Breast epithelium (tissue), 4 donors: ENCODE measurements at regions not wholly inside any gene's neighbourhood (a gene's known extent, or its start where the extent isn't known, plus 50 kb on each side); places are given as distances from the start of the nearest gene placed in this dataset.

Experiments
- DNase-seq, 2 donors: peaks; one replicate each; pipeline ENCODE4 v3.0.0-alpha.2; 2019; ENCODE audit warnings: low spot score in 2 of 2
- H3K27ac ChIP-seq, 2 donors: fragments of 200-600 bp; sonication (generic) in 1 of 2; one replicate each; pipeline ENCODE4 v1.5.1; 2016 to 2019; ENCODE audit warnings: mild to moderate bottlenecking in 1 of 2
- H3K27me3 ChIP-seq, 2 donors: fragments of 200-600 bp; sonication (generic) in 1 of 2; one replicate each; pipeline versions ENCODE4 v1.5.1 to v1.6.0; 2017 to 2019; ENCODE audit warnings: control low read depth in 1 of 2, mild to moderate bottlenecking in 1 of 2
- H3K36me3 ChIP-seq: fragments of 200-600 bp; one replicate; pipeline ENCODE4 v1.5.1; 2019
- H3K4me1 ChIP-seq, 2 donors: fragments of 200-600 bp; sonication (generic); one replicate each; pipeline ENCODE4 v1.5.1; 2016 to 2019; ENCODE audit warnings: control low read depth in 1 of 2
- H3K4me3 ChIP-seq, 3 donors: fragments of 200-600 bp; sonication (generic); 1 replicate in 2 of 3; 2 replicates in 1 of 3; pipeline ENCODE4 v1.5.1; 2016 to 2019; ENCODE audit warnings: mild to moderate bottlenecking in 3 of 3, moderate library complexity in 2 of 3
- H3K9me3 ChIP-seq, 2 donors: fragments of 200-600 bp; sonication (generic) in 1 of 2; one replicate each; pipeline ENCODE4 v1.5.1; 2016 to 2019; ENCODE audit warnings: control low read depth in 1 of 2
- POLR2A ChIP-seq: fragments of 450-650 bp; IDR thresholded peaks from one replicate; pipeline ENCODE4 v1.6.1; 2016; ENCODE audit warnings: antibody characterized with exemption, mild to moderate bottlenecking, moderate library complexity
- POLR2AphosphoS5 ChIP-seq, 3 donors: sonication (generic); formaldehyde crosslinking; IDR thresholded peaks; one replicate each; pipeline ENCODE4 v1.6.1; 2017; ENCODE audit warnings: antibody characterized with exemption in 3 of 3
- intact Hi-C: fragments of 100-400 bp; cut with DNase I; formaldehyde crosslinking; loops from one replicate; pipeline ENCODE4 v1.15.1; 2023; ENCODE audit warnings: low total_unique reads
- TF ChIP-seq, protein P1 (sequence below), 3 donors: fragments of 450-650 bp; IDR thresholded peaks; one replicate each; pipeline ENCODE4 v1.5.1; 2016 to 2017; ENCODE audit warnings: antibody characterized with exemption in 3 of 3, mild to moderate bottlenecking in 3 of 3, moderate library complexity in 3 of 3

DNA sequence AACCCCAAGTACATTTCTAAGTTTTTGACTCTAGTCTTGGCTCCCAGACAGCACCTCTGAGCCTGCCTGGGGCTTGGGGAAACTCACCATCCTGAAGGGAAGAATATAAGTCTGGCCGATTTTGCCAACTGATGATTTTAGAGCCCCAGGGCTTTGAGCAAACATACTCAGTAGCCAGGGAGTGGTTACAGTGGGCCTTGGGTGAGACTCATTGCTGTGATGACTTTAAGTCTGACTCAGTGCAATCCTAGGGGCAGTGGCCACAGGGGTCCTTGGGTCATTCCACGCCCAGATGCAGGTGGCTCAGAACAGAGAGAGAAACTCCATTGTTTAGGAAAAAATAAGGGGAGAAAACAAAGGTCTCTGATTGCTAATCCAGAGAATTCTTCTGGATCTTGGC is 312.0 kb upstream of the EDIL3 start:
- Histone ChIP-seq H3K36me3 (no peaks in the 10 kb centered on the region), H3K27ac (no peak overlapping the region), H3K4me1 (no peaks in the 10 kb centered on the region), H3K27me3 (no peaks in the 10 kb centered on the region), H3K9me3 (peaks cover 4 to 21% of the 10 kb centered on the region in 2 donors), H3K4me3 (no peak overlapping the region)
- no peak for DNase-seq
- intact Hi-C loops = loop anchor here (10.0 kb wide), 1 partner anchor 412 kb away; no protein-coding TSS in a partner anchor
- no peak for TF ChIP-seq POLR2A

DNA sequence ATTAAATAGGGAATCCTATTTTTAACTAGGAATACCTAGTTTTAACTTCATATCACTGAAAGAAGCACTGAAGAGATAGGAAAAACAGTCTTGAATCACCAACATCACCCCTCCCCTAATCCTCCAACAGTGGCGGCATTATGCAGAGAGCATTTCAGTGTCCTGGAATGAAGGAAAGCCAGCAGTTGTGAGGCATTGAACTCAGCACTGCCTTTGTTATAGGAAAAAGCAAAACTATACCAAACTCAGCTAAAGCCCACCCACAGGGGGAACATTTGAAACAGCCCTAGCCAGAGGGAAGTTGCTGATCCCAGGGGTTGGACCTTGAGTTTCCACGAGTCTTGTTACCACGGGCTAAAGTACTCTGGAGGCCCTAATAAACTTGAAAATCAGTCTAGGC is 310.6 kb upstream of the EDIL3 start:
- Histone ChIP-seq H3K4me1 (no peaks in the 10 kb centered on the region), H3K36me3 (no peaks in the 10 kb centered on the region)
- TF ChIP-seq POLR2A = no peak
- TF ChIP-seq, protein P1, sequence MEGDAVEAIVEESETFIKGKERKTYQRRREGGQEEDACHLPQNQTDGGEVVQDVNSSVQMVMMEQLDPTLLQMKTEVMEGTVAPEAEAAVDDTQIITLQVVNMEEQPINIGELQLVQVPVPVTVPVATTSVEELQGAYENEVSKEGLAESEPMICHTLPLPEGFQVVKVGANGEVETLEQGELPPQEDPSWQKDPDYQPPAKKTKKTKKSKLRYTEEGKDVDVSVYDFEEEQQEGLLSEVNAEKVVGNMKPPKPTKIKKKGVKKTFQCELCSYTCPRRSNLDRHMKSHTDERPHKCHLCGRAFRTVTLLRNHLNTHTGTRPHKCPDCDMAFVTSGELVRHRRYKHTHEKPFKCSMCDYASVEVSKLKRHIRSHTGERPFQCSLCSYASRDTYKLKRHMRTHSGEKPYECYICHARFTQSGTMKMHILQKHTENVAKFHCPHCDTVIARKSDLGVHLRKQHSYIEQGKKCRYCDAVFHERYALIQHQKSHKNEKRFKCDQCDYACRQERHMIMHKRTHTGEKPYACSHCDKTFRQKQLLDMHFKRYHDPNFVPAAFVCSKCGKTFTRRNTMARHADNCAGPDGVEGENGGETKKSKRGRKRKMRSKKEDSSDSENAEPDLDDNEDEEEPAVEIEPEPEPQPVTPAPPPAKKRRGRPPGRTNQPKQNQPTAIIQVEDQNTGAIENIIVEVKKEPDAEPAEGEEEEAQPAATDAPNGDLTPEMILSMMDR (IDR thresholded peaks at IDR 0.05) = no peak
- TF ChIP-seq POLR2AphosphoS5 (IDR thresholded peaks at IDR 0.05) = no peak

GRCh38 chr5:84693256-84693655 is 308.6 kb upstream of the EDIL3 start:
- DNase-seq = no peak
- intact Hi-C loops = loop anchor here (10.0 kb wide), 1 partner anchor 408 kb away; no protein-coding TSS in a partner anchor

More for the DNA sequence above, 310.6 kb upstream of the EDIL3 start:
- intact Hi-C loops = loop anchor here (10.0 kb wide), 1 partner anchor 411 kb away; no protein-coding TSS in a partner anchor
- Histone ChIP-seq H3K4me3 (no peak overlapping the region), H3K9me3 (peaks cover 4 to 21% of the 10 kb centered on the region in 2 donors), H3K27me3 (no peaks in the 10 kb centered on the region), H3K27ac (no peak overlapping the region)
- no peak for DNase-seq

DNA sequence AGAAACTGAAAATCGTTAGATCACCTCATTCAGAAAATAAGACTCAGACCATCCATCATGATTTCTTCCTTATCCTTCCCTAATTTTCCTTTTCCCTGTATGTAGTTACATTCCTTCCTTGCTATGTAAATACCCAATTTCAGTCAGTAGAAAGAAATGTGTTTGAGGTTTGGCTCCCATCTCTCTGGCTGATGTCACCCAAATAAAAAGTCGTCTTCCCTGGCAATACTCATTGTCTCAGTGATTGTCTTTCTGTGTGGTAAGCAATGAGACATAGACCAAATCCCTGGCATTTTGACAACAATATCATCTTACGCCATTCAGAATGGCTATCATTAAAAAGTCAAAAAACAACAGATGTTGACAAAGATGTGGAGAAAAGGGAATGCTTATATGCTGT is 303.9 kb upstream of the EDIL3 start:
- H3K9me3 ChIP-seq = no peaks in the 10 kb centered on the region
- TF ChIP-seq, protein P1 (IDR thresholded peaks at IDR 0.05) = no peak
- TF ChIP-seq POLR2AphosphoS5 (IDR thresholded peaks at IDR 0.05) = no peak
- TF ChIP-seq POLR2A = no peak
- intact Hi-C loops = no loop called here
- H3K36me3 ChIP-seq = no peaks in the 10 kb centered on the region
- H3K27ac ChIP-seq = no peak overlapping the region
- no peaks in the 10 kb centered on the region for H3K4me1 ChIP-seq
- H3K27me3 ChIP-seq = no peaks in the 10 kb centered on the region
- H3K4me3 ChIP-seq = no peak overlapping the region
- DNase-seq = no peak

More at GRCh38 chr5:84693256-84693655, 308.6 kb upstream of the EDIL3 start:
- H3K9me3 ChIP-seq = peaks cover 0 to 18% of the 10 kb centered on the region in 2 donors
- TF ChIP-seq, protein P1 (IDR thresholded peaks at IDR 0.05) = no peak
- no peak for TF ChIP-seq POLR2AphosphoS5 (IDR thresholded peaks at IDR 0.05)
- no peak for TF ChIP-seq POLR2A
- no peaks in the 10 kb centered on the region for H3K4me1 ChIP-seq
- H3K27me3 ChIP-seq = no peaks in the 10 kb centered on the region
- no peak overlapping the region for H3K4me3 ChIP-seq
- H3K36me3 ChIP-seq = no peaks in the 10 kb centered on the region
- no peak overlapping the region for H3K27ac ChIP-seq

DNA sequence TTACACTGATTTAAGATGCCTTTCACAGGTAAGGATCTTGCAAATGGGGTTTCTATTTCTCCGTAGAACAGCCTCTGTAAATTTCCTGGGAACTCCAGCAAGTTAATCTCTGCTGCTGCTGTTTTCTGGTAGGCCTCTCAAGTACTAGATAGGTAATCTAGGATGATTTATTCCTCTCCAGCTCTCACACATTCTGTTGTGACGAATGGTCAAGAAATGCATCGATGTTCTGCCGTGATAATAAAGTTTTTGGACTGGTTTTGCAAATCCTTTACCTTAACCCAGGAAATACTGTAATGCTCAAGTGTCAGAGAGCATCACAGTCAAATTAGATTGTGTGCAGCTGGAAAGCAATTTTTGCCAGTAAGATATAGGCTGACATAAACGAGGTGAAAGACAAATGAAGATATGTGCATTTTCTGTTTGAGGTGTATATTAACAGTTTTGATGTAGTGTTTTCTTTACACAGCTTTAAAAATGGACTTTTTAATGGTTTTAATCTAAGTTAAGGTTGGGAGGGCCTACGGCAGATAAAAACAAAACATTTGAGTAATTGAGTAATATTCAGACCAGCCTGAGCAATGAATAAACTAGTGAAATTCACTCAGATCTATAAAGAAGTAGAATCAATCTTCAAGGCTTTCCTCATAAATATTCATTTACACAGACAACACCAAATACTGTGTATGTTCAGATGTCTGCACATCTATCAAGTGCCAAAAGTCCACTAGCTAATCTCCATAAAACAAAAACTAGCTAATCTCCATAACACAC is 300.6 kb upstream of the EDIL3 start:
- Histone ChIP-seq H3K27ac (no peak overlapping the region), H3K27me3 (no peaks in the 10 kb centered on the region), H3K9me3 (no peaks in the 10 kb centered on the region), H3K4me1 (no peaks in the 10 kb centered on the region), H3K4me3 (no peak overlapping the region), H3K36me3 (no peaks in the 10 kb centered on the region)
- no peak for DNase-seq
- TF ChIP-seq POLR2AphosphoS5 (IDR thresholded peaks at IDR 0.05) (no peak), POLR2A (no peak)
- TF ChIP-seq, protein P1 (IDR thresholded peaks at IDR 0.05) = no peak
- intact Hi-C loops = no loop called here
